C4-2B (cell line): ENCODE measurements at regions not wholly inside any gene's neighbourhood (a gene's known extent, or its start where the extent isn't known, plus 50 kb on each side); places are given as distances from the start of the nearest gene placed in this dataset.

Experiments used
- H3K27ac ChIP-seq: fragments of 450-650 bp; 2 replicates; pipeline ENCODE4 v1.5.1; 2017
- CTCF ChIP-seq: fragments of 450-650 bp; conservative IDR thresholded peaks from 2 replicates; pipeline ENCODE4 v1.5.1; 2017; ENCODE audit warnings: mild to moderate bottlenecking
- ZFX ChIP-seq: fragments of 450-650 bp; IDR thresholded peaks from 2 replicates; pipeline ENCODE4 v1.6.1; 2017

- TF ChIP-seq CTCF (no peak), ZFX (no peak)
- no peak overlapping the region for H3K27ac ChIP-seq
Measured at GRCh38 chr1:90537606-90538362, 179.3 kb downstream of the BARHL2 start.

- no peak overlapping the region for H3K27ac ChIP-seq
- TF ChIP-seq ZFX (no peak), CTCF (no peak)
Measured at GRCh38 chr1:90534663-90535295, 182.3 kb downstream of the BARHL2 start.

- TF ChIP-seq ZFX (no peak), CTCF (no peak)
- H3K27ac ChIP-seq: no peak overlapping the region
Measured at GRCh38 chr1:90534116-90534515, 183.0 kb downstream of the BARHL2 start.

- no peak for TF ChIP-seq CTCF
- TF ChIP-seq ZFX: no peak
- no peak overlapping the region for H3K27ac ChIP-seq
Measured at GRCh38 chr1:90526954-90527353, 190.1 kb downstream of the BARHL2 start.

- no peak overlapping the region for H3K27ac ChIP-seq
- no peak for TF ChIP-seq ZFX
- no peak for TF ChIP-seq CTCF
Measured at GRCh38 chr1:90522432-90522831, 194.7 kb downstream of the BARHL2 start.

- no peak overlapping the region for H3K27ac ChIP-seq
- no peak for TF ChIP-seq ZFX
- no peak for TF ChIP-seq CTCF
Measured at GRCh38 chr1:90513956-90514355, 203.1 kb downstream of the BARHL2 start.

- H3K27ac ChIP-seq: no peak overlapping the region
- TF ChIP-seq CTCF (no peak), ZFX (no peak)
Measured at GRCh38 chr1:90512441-90512840, 204.7 kb downstream of the BARHL2 start.
